WTC11 (cell line): ENCODE measurements at regions not wholly inside any gene's neighbourhood (a gene's known extent, or its start where the extent isn't known, plus 50 kb on each side); places are given as distances from the start of the nearest gene placed in this dataset.

ENCODE experiments used
- ATAC-seq: fragments of 200-7000 bp; cut with Tn5 transposase; 2 replicates; pipeline ENCODE4 v1.10.0; 2021; ENCODE audit warnings: mild to moderate bottlenecking, moderate library complexity
- CTCF ChIA-PET: fragments of 300-600 bp; sonication (Branson Sonifier 250); formaldehyde crosslinking; loops from one replicate; lab custom pipeline; 2021; ENCODE audit warnings: antibody characterized with exemption; lab: Charles Lee
- POLR2A ChIA-PET: fragments of 350-600 bp; sonication (Branson Sonifier 250); formaldehyde crosslinking; loops from one replicate; lab custom pipeline; 2021; ENCODE audit warnings: antibody characterized with exemption; lab: Charles Lee
- DNase-seq: peaks from one replicate; pipeline ENCODE4 v3.0.0; 2021; ENCODE audit warnings: low spot score
- H3K27ac Mint-ChIP-seq: 2 replicates; pipeline ENCODE4 v1.8.0; 2021; ENCODE audit warnings: mixed read lengths
- H3K27me3 Mint-ChIP-seq: 2 replicates; pipeline ENCODE4 v1.8.0; 2021; ENCODE audit warnings: low read depth, mild to moderate bottlenecking, moderate library complexity, mixed read lengths
- H3K36me3 Mint-ChIP-seq: 2 replicates; pipeline ENCODE4 v1.8.0; 2021; ENCODE audit warnings: mixed read lengths
- H3K4me1 Mint-ChIP-seq: 2 replicates; pipeline ENCODE4 v1.8.0; 2022; ENCODE audit warnings: mixed read lengths
- H3K4me3 Mint-ChIP-seq: 2 replicates; pipeline ENCODE4 v1.8.0; 2021; ENCODE audit warnings: mild to moderate bottlenecking, moderate library complexity, mixed read lengths
- H3K9me3 Mint-ChIP-seq: 2 replicates; pipeline ENCODE4 v1.8.0; 2021; ENCODE audit warnings: mixed read lengths
- ATF1 ChIP-seq: sonication (generic); formaldehyde crosslinking; IDR thresholded peaks from 2 replicates; pipeline ENCODE4 v1.8.1; 2023; ENCODE audit warnings: mild to moderate bottlenecking, moderate library complexity, missing genetic modification reagents
- CREB1 ChIP-seq: sonication (generic); formaldehyde crosslinking; IDR thresholded peaks from 2 replicates; pipeline ENCODE4 v1.8.0; 2023; ENCODE audit warnings: mild to moderate bottlenecking, missing genetic modification reagents
- CREM ChIP-seq: sonication (generic); formaldehyde crosslinking; IDR thresholded peaks from 2 replicates; pipeline ENCODE4 v1.8.1; 2022; ENCODE audit warnings: mild to moderate bottlenecking, missing genetic modification reagents, moderate library complexity
- FOXJ3 ChIP-seq: sonication (generic); formaldehyde crosslinking; IDR thresholded peaks from 2 replicates; pipeline ENCODE4 v1.9.0; 2021; ENCODE audit warnings: missing genetic modification reagents, mild to moderate bottlenecking, borderline replicate concordance
- MXD4 ChIP-seq: fragments of 250-450 bp; sonication (Bioruptor Pico); IDR thresholded peaks from 2 replicates; pipeline ENCODE4 v1.8.0; 2021; ENCODE audit warnings: mild to moderate bottlenecking, moderate library complexity, borderline replicate concordance
- PRRX2 ChIP-seq: fragments of 250-450 bp; sonication (Bioruptor Pico); IDR thresholded peaks from 2 replicates; pipeline ENCODE4 v1.8.0; 2021; ENCODE audit warnings: mild to moderate bottlenecking
- RORB ChIP-seq: fragments of 250-450 bp; sonication (Bioruptor Pico); IDR thresholded peaks from 2 replicates; pipeline ENCODE4 v1.9.0; 2021; ENCODE audit warnings: mild to moderate bottlenecking
- TP53 ChIP-seq: sonication (generic); formaldehyde crosslinking; IDR thresholded peaks from 2 replicates; pipeline ENCODE4 v1.8.1; 2023; ENCODE audit warnings: mild to moderate bottlenecking, missing genetic modification reagents
- ZNF232 ChIP-seq: sonication (generic); formaldehyde crosslinking; IDR thresholded peaks from 2 replicates; pipeline ENCODE4 v1.8.0; 2022; ENCODE audit warnings: mild to moderate bottlenecking, missing genetic modification reagents
- TF ChIP-seq, protein P1 (sequence below): sonication (generic); formaldehyde crosslinking; IDR thresholded peaks from 2 replicates; pipeline ENCODE4 v1.8.1; 2022; ENCODE audit warnings: low read depth, missing genetic modification reagents, borderline replicate concordance
- TF ChIP-seq, protein P2 (sequence below): fragments of 200-600 bp; IDR thresholded peaks from 2 replicates; pipeline ENCODE4 v1.8.0; 2022; ENCODE audit warnings: antibody characterized with exemption
- TF ChIP-seq, protein P3 (sequence below): sonication (generic); formaldehyde crosslinking; IDR thresholded peaks from 2 replicates; pipeline ENCODE4 v1.8.1; 2022; ENCODE audit warnings: mild to moderate bottlenecking, missing genetic modification reagents, moderate library complexity, borderline replicate concordance
- TF ChIP-seq, protein P4 (sequence below): sonication (generic); formaldehyde crosslinking; IDR thresholded peaks from 2 replicates; pipeline ENCODE4 v1.8.0; 2023; ENCODE audit warnings: mild to moderate bottlenecking, missing genetic modification reagents
- TF ChIP-seq, protein P5 (sequence below): fragments of 250-450 bp; sonication (Bioruptor Pico); IDR thresholded peaks from 2 replicates; pipeline ENCODE4 v1.8.0; 2021; ENCODE audit warnings: mild to moderate bottlenecking
- TF ChIP-seq, protein P6 (sequence below): sonication (generic); formaldehyde crosslinking; IDR thresholded peaks from 2 replicates; pipeline ENCODE4 v1.8.0; 2022; ENCODE audit warnings: mild to moderate bottlenecking, missing genetic modification reagents
- TF ChIP-seq, protein P7 (sequence below): sonication (generic); formaldehyde crosslinking; IDR thresholded peaks from 2 replicates; pipeline ENCODE4 v1.8.0; 2022; ENCODE audit warnings: missing genetic modification reagents
- TF ChIP-seq, protein P8 (sequence below): sonication (generic); formaldehyde crosslinking; IDR thresholded peaks from 2 replicates; pipeline ENCODE4 v1.8.1; 2022; ENCODE audit warnings: mild to moderate bottlenecking, moderate library complexity, missing genetic modification reagents
- TF ChIP-seq, protein P9 (sequence below): sonication (generic); formaldehyde crosslinking; IDR thresholded peaks from 2 replicates; pipeline ENCODE4 v1.8.1; 2023; ENCODE audit warnings: mild to moderate bottlenecking, moderate library complexity, missing genetic modification reagents

DNA sequence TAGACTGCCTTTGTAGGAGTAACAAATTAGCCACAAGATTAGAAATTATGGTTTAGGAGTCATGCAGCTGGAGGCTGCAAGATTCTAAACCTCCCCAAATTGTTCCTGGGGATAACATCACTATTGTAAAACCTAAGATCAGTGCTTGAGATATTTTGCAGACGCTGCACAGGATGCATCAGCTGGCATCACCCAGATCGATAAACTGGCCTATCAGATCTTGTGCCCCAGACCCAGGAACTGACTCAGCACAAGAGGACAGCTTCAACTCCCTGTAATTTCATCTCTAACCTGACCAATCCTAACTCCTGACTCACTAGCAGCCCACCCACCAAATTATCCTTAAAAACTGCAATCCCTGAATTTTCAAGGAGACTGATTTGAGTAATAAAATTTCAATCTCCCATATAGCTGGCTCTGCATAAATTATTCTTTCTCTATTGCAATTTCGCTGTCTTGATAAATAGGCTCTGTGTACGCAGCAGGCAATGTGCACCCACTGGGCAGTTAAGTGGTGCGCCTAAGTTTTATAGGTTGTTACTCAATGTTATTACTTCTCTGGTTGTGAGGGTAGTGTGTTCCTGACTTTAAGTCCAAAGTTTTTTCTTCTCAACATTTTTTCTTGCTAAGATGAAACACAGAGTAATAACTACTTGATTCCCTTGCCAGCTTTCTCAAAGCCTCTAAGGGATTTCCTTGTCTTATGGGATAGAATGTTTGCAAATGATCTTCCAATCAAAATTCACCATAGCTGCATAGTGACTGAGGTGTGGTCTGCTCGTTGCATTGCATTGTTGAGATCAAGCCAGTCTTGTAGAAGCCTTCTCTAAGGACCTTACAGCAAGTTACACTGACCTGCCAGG, 312.3 kb upstream of the DKK2 start (continued):
- TF ChIP-seq FOXJ3 (CRISPR knock-in tag) (no peak), TP53 (no peak), CREB1 (CRISPR knock-in tag) (no peak)
- TF ChIP-seq, protein P1, sequence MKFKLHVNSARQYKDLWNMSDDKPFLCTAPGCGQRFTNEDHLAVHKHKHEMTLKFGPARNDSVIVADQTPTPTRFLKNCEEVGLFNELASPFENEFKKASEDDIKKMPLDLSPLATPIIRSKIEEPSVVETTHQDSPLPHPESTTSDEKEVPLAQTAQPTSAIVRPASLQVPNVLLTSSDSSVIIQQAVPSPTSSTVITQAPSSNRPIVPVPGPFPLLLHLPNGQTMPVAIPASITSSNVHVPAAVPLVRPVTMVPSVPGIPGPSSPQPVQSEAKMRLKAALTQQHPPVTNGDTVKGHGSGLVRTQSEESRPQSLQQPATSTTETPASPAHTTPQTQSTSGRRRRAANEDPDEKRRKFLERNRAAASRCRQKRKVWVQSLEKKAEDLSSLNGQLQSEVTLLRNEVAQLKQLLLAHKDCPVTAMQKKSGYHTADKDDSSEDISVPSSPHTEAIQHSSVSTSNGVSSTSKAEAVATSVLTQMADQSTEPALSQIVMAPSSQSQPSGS (CRISPR knock-in tag), result no peak
- TF ChIP-seq, protein P2, sequence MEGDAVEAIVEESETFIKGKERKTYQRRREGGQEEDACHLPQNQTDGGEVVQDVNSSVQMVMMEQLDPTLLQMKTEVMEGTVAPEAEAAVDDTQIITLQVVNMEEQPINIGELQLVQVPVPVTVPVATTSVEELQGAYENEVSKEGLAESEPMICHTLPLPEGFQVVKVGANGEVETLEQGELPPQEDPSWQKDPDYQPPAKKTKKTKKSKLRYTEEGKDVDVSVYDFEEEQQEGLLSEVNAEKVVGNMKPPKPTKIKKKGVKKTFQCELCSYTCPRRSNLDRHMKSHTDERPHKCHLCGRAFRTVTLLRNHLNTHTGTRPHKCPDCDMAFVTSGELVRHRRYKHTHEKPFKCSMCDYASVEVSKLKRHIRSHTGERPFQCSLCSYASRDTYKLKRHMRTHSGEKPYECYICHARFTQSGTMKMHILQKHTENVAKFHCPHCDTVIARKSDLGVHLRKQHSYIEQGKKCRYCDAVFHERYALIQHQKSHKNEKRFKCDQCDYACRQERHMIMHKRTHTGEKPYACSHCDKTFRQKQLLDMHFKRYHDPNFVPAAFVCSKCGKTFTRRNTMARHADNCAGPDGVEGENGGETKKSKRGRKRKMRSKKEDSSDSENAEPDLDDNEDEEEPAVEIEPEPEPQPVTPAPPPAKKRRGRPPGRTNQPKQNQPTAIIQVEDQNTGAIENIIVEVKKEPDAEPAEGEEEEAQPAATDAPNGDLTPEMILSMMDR, result no peak

DNA sequence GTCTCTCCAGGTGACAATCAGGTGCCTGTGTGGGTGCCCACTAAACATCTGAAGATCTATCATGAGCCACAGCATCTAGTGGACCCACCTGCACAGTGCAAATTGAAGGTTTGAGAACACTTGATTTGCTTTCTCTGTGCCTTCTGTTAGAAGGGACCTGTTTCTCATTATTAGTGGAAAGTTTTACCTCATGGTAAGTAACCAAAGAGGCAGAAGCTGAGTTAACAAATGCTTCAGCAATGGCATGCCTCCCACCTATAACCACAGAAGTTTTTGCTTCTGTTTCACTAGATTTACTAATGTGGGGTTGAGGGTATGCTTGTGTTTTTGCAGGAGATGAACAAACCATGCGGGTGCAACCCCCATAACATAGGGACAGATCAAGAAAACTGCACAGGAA, 297.4 kb upstream of the DKK2 start:
- DNase-seq (no peak), ATAC-seq (no peak)
- H3K9me3 Mint-ChIP-seq, result peaks cover 59% of the 10 kb centered on the region
- peaks cover 27% of the 10 kb centered on the region for H3K36me3 Mint-ChIP-seq
- no peak overlapping the region for H3K27ac Mint-ChIP-seq
- ChIA-PET POLR2A (no interaction called here), CTCF (no interaction called here)
- no peaks in the 10 kb centered on the region for H3K27me3 Mint-ChIP-seq
- no peaks in the 10 kb centered on the region for H3K4me1 Mint-ChIP-seq
- no peak overlapping the region for H3K4me3 Mint-ChIP-seq
- TF ChIP-seq, protein P3, sequence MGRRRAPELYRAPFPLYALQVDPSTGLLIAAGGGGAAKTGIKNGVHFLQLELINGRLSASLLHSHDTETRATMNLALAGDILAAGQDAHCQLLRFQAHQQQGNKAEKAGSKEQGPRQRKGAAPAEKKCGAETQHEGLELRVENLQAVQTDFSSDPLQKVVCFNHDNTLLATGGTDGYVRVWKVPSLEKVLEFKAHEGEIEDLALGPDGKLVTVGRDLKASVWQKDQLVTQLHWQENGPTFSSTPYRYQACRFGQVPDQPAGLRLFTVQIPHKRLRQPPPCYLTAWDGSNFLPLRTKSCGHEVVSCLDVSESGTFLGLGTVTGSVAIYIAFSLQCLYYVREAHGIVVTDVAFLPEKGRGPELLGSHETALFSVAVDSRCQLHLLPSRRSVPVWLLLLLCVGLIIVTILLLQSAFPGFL (CRISPR knock-in tag), result no peak
- no peak for TF ChIP-seq PRRX2 (CRISPR knock-in tag)
- TF ChIP-seq, protein P4, sequence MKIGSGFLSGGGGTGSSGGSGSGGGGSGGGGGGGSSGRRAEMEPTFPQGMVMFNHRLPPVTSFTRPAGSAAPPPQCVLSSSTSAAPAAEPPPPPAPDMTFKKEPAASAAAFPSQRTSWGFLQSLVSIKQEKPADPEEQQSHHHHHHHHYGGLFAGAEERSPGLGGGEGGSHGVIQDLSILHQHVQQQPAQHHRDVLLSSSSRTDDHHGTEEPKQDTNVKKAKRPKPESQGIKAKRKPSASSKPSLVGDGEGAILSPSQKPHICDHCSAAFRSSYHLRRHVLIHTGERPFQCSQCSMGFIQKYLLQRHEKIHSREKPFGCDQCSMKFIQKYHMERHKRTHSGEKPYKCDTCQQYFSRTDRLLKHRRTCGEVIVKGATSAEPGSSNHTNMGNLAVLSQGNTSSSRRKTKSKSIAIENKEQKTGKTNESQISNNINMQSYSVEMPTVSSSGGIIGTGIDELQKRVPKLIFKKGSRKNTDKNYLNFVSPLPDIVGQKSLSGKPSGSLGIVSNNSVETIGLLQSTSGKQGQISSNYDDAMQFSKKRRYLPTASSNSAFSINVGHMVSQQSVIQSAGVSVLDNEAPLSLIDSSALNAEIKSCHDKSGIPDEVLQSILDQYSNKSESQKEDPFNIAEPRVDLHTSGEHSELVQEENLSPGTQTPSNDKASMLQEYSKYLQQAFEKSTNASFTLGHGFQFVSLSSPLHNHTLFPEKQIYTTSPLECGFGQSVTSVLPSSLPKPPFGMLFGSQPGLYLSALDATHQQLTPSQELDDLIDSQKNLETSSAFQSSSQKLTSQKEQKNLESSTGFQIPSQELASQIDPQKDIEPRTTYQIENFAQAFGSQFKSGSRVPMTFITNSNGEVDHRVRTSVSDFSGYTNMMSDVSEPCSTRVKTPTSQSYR, result no peak
- TF ChIP-seq, protein P5, sequence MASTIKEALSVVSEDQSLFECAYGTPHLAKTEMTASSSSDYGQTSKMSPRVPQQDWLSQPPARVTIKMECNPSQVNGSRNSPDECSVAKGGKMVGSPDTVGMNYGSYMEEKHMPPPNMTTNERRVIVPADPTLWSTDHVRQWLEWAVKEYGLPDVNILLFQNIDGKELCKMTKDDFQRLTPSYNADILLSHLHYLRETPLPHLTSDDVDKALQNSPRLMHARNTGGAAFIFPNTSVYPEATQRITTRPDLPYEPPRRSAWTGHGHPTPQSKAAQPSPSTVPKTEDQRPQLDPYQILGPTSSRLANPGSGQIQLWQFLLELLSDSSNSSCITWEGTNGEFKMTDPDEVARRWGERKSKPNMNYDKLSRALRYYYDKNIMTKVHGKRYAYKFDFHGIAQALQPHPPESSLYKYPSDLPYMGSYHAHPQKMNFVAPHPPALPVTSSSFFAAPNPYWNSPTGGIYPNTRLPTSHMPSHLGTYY (CRISPR knock-in tag), result no peak
- TF ChIP-seq, protein P6, sequence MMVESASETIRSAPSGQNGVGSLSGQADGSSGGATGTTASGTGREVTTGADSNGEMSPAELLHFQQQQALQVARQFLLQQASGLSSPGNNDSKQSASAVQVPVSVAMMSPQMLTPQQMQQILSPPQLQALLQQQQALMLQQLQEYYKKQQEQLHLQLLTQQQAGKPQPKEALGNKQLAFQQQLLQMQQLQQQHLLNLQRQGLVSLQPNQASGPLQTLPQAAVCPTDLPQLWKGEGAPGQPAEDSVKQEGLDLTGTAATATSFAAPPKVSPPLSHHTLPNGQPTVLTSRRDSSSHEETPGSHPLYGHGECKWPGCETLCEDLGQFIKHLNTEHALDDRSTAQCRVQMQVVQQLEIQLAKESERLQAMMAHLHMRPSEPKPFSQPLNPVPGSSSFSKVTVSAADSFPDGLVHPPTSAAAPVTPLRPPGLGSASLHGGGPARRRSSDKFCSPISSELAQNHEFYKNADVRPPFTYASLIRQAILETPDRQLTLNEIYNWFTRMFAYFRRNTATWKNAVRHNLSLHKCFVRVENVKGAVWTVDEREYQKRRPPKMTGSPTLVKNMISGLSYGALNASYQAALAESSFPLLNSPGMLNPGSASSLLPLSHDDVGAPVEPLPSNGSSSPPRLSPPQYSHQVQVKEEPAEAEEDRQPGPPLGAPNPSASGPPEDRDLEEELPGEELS, result no peak
- no peak for TF ChIP-seq CREM (CRISPR knock-in tag)
- TF ChIP-seq ATF1 (CRISPR knock-in tag), result no peak
- TF ChIP-seq, protein P7, sequence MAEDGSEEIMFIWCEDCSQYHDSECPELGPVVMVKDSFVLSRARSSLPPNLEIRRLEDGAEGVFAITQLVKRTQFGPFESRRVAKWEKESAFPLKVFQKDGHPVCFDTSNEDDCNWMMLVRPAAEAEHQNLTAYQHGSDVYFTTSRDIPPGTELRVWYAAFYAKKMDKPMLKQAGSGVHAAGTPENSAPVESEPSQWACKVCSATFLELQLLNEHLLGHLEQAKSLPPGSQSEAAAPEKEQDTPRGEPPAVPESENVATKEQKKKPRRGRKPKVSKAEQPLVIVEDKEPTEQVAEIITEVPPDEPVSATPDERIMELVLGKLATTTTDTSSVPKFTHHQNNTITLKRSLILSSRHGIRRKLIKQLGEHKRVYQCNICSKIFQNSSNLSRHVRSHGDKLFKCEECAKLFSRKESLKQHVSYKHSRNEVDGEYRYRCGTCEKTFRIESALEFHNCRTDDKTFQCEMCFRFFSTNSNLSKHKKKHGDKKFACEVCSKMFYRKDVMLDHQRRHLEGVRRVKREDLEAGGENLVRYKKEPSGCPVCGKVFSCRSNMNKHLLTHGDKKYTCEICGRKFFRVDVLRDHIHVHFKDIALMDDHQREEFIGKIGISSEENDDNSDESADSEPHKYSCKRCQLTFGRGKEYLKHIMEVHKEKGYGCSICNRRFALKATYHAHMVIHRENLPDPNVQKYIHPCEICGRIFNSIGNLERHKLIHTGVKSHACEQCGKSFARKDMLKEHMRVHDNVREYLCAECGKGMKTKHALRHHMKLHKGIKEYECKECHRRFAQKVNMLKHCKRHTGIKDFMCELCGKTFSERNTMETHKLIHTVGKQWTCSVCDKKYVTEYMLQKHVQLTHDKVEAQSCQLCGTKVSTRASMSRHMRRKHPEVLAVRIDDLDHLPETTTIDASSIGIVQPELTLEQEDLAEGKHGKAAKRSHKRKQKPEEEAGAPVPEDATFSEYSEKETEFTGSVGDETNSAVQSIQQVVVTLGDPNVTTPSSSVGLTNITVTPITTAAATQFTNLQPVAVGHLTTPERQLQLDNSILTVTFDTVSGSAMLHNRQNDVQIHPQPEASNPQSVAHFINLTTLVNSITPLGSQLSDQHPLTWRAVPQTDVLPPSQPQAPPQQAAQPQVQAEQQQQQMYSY, result no peak
- TF ChIP-seq, protein P8, sequence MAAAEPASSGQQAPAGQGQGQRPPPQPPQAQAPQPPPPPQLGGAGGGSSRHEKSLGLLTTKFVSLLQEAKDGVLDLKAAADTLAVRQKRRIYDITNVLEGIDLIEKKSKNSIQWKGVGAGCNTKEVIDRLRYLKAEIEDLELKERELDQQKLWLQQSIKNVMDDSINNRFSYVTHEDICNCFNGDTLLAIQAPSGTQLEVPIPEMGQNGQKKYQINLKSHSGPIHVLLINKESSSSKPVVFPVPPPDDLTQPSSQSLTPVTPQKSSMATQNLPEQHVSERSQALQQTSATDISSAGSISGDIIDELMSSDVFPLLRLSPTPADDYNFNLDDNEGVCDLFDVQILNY (CRISPR knock-in tag), result no peak
- no peak for TF ChIP-seq MXD4 (CRISPR knock-in tag)
- no peak for TF ChIP-seq ZNF232 (CRISPR knock-in tag)
- TF ChIP-seq RORB (CRISPR knock-in tag), result no peak
- TF ChIP-seq, protein P9, sequence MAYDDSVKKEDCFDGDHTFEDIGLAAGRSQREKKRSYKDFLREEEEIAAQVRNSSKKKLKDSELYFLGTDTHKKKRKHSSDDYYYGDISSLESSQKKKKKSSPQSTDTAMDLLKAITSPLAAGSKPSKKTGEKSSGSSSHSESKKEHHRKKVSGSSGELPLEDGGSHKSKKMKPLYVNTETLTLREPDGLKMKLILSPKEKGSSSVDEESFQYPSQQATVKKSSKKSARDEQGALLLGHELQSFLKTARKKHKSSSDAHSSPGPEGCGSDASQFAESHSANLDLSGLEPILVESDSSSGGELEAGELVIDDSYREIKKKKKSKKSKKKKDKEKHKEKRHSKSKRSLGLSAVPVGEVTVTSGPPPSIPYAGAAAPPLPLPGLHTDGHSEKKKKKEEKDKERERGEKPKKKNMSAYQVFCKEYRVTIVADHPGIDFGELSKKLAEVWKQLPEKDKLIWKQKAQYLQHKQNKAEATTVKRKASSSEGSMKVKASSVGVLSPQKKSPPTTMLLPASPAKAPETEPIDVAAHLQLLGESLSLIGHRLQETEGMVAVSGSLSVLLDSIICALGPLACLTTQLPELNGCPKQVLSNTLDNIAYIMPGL (CRISPR knock-in tag), result no peak
